ENCODE measurements at regions not wholly inside any gene's neighbourhood (a gene's known extent, or its start where the extent isn't known, plus 50 kb on each side); places are given as distances from the start of the nearest gene placed in this dataset.

GRCh38 chr18:38759457-38759856 lies 1193.9 kb upstream of the CELF4 start:
- TF ChIP-seq CTCF (IDR thresholded peaks at IDR 0.05; ENCODE audit: insufficient read depth, low read depth, low read length) = no peak
- no peak for TF ChIP-seq EZH2 (IDR thresholded peaks at IDR 0.05; ENCODE audit: insufficient read depth, low read length)
